Ureter (tissue), 1 donor: ENCODE measurements at regions not wholly inside any gene's neighbourhood (a gene's known extent, or its start where the extent isn't known, plus 50 kb on each side); places are given as distances from the start of the nearest gene placed in this dataset.

Source experiments
- DNase-seq: peaks from one replicate; pipeline ENCODE4 v3.0.0-alpha.2; 2020; ENCODE audit warnings: low spot score
- donor health status: DM: yes; HTN: yes; CAD: no.

DNA sequence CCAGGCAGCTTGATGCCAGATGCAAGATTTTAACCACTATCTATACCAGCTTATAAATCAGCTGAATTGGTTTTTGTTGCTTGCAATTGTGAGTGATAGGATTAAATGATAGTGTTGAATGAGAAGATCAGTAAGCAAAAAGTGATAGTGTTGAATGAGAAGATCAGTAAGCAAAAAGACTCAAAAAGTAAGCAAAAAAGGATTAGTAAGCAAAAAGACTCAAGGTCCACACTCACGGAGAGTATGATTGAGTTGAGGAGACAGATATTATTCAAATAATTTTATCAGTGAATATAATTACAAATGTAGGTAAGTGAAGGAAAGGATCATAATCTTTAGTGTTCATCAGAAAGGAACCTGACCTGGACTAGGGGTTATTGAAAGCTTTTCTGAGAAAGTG, 58.0 kb upstream of the ARRDC3 start:
- no peak for DNase-seq

DNA sequence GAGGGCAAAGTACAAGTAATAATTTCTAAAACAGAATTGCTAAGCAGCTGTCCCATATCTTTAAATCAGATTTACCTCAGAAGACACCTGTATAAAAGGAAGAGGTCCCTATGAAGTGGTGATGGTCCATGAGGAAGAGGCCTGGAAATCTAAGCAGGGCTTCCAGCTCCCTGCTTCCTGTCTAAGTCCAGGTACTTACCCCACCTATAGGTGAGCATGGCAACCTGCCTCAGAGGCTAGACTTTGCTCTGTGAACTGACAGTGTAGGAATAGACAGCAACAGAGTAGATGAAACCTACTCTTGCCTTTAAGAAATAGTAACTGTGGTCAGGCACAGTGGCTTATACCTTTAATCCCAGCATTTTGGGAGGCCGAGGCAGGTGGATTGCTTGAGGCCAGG, 55.8 kb upstream of the ARRDC3 start:
- no peak for DNase-seq

DNA sequence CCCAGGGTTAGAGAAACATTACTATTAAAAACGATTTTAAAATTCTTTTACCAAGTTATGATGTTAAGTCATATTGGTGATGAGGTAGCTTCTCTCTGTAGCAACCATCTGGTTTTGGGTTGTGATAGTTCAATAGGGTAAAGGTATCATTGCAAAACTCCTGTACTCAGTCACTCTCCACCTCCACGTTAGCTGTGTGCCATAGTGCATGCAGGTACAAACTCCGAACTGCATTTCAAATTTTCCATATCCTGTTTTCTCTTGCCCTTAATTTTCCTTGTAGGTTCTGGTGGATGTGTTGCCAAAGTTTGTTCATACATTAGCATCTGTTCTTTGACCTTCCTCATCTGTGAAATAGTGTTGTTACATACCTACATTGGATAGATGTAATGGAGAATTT, 53.1 kb upstream of the ARRDC3 start:
- DNase-seq = no peak

DNA sequence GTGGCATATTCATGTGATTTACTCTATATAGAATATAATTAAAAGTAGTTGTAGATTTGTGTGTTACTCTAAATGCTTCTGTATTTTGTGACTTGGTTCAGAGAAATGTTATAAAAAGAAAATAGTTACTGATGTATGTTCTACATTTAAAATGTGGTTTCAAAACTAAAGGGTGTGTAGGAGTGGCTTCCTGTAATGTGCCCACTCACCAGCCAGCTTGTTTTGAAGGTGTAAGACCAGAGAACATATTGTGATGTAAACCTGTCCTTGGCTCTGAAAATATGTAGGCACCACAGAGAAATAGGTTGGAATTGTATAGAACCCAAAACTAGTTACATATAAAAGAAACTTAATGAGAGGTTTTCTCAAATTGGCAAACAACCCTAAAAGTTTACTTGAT, 51.2 kb upstream of the ARRDC3 start:
- DNase-seq = no peak

DNA sequence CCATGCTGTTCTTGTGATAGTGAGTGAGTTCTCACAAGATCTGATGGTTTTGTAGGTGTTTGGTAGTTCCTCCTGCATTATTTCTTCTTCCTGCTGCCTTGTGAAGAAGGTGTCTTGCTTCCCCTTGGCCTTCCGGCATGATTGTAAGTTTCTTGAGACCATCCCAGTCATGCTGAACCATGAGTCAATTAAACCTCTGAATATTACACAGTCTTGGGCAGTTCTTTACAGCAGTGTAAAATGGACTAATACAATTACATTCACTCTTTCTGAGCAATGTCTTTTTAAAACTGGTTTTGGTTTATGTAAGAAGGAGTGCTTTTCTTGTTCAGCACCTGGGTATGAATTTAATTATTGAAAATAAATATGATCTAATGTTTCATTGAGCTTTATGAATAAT, 50.7 kb upstream of the ARRDC3 start:
- DNase-seq = no peak
